OCI-LY3 (cell line): ENCODE measurements at regions not wholly inside any gene's neighbourhood (a gene's known extent, or its start where the extent isn't known, plus 50 kb on each side); places are given as distances from the start of the nearest gene placed in this dataset.

Source experiments
- EZH2phosphoT487 ChIP-seq: fragments of 200-600 bp; shearing (Covaris generic); IDR thresholded peaks from 2 replicates; pipeline ENCODE4 v1.6.1; 2018; ENCODE audit warnings: antibody characterized with exemption, mixed run types, low read depth
- TF ChIP-seq, protein P1 (sequence below): fragments of 200-600, 300-600 bp; sonication (generic); IDR thresholded peaks from 2 replicates; pipeline ENCODE4 v1.5.1; 2014; ENCODE audit warnings: antibody characterized with exemption, low read length, low read depth

DNA sequence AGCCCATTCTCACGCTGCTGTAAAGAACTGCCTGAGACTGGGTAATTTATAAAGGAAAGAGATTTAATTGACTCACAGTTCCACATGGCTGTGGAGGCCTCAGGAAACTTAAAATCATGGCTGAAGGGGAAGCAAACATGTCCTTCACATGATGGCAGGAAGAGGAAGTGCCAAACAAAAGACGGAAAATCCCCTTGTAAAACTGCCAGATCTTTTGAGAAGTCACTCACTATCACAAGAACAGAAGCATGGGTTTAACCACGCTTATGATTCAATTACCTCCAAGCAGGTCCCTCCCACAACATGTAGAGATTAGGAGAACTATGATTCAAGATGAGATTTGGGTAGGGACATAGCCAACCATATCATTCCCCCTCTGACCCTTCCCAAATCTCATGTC lies 335.5 kb downstream of the IL15 start:
- TF ChIP-seq, protein P1, sequence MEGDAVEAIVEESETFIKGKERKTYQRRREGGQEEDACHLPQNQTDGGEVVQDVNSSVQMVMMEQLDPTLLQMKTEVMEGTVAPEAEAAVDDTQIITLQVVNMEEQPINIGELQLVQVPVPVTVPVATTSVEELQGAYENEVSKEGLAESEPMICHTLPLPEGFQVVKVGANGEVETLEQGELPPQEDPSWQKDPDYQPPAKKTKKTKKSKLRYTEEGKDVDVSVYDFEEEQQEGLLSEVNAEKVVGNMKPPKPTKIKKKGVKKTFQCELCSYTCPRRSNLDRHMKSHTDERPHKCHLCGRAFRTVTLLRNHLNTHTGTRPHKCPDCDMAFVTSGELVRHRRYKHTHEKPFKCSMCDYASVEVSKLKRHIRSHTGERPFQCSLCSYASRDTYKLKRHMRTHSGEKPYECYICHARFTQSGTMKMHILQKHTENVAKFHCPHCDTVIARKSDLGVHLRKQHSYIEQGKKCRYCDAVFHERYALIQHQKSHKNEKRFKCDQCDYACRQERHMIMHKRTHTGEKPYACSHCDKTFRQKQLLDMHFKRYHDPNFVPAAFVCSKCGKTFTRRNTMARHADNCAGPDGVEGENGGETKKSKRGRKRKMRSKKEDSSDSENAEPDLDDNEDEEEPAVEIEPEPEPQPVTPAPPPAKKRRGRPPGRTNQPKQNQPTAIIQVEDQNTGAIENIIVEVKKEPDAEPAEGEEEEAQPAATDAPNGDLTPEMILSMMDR = no peak
- TF ChIP-seq EZH2phosphoT487 = no peak
